ENCODE measurements at regions not wholly inside any gene's neighbourhood (a gene's known extent, or its start where the extent isn't known, plus 50 kb on each side); places are given as distances from the start of the nearest gene placed in this dataset.
"Not testable (repeated sequence)": the region's sequence is repeated elsewhere in the genome, so short reads cannot be mapped to it uniquely, and the experiment has no call there.

GRCh38 chr3:144957398-144958101, 985.9 kb downstream of the DIPK2A start:
- H3K27ac ChIP-seq: no peak overlapping the region
- H3K27me3 ChIP-seq: no peaks in the 10 kb centered on the region
- no peaks in the 10 kb centered on the region for H3K9me3 ChIP-seq
- no peaks in the 10 kb centered on the region for H3K4me1 ChIP-seq
- intact Hi-C loops (cut with DNase I): no loop called here
- H3K36me3 ChIP-seq: no peaks in the 10 kb centered on the region
- H3K4me3 ChIP-seq: no peak overlapping the region
- DNase-seq (ENCODE audit: extremely low spot score in 2 of 2): no peak
- TF ChIP-seq POLR2AphosphoS5 (IDR thresholded peaks at IDR 0.05; ENCODE audit: insufficient read depth in 1 of 2, low read depth in 1 of 2): no peak
- no peak for TF ChIP-seq CTCF (IDR thresholded peaks at IDR 0.05)
- TF ChIP-seq POLR2A (IDR thresholded peaks at IDR 0.05): no peak

GRCh38 chr3:144963810-144964209, 992.2 kb downstream of the DIPK2A start:
- Histone ChIP-seq H3K4me1 (no peaks in the 10 kb centered on the region), H3K27me3 (no peaks in the 10 kb centered on the region), H3K4me3 (no peak overlapping the region), H3K9me3 (no peaks in the 10 kb centered on the region), H3K27ac (no peak overlapping the region), H3K36me3 (no peaks in the 10 kb centered on the region)
- TF ChIP-seq POLR2A (IDR thresholded peaks at IDR 0.05) (no peak), POLR2AphosphoS5 (IDR thresholded peaks at IDR 0.05; ENCODE audit: insufficient read depth in 1 of 2, low read depth in 1 of 2) (no peak), CTCF (IDR thresholded peaks at IDR 0.05) (no peak)
- intact Hi-C loops (cut with DNase I): no loop called here
- DNase-seq (ENCODE audit: extremely low spot score in 2 of 2): no peak

- no peaks in the 10 kb centered on the region for H3K36me3 ChIP-seq
- TF ChIP-seq POLR2A (IDR thresholded peaks at IDR 0.05) (no peak), CTCF (IDR thresholded peaks at IDR 0.05) (no peak), POLR2AphosphoS5 (IDR thresholded peaks at IDR 0.05; ENCODE audit: insufficient read depth in 1 of 2, low read depth in 1 of 2) (no peak)
- no peak for DNase-seq (ENCODE audit: extremely low spot score in 2 of 2)
- H3K9me3 ChIP-seq: no peaks in the 10 kb centered on the region
- intact Hi-C loops (cut with DNase I): no loop called here
- no peaks in the 10 kb centered on the region for H3K27me3 ChIP-seq
- no peak overlapping the region for H3K4me3 ChIP-seq
- no peak overlapping the region for H3K27ac ChIP-seq
- H3K4me1 ChIP-seq: no peaks in the 10 kb centered on the region
These were observed 994.9 kb downstream of the DIPK2A start for GRCh38 chr3:144966560-144966959.

GRCh38 chr3:144968750-144969350, 997.2 kb downstream of the DIPK2A start:
- no peak overlapping the region for H3K27ac ChIP-seq
- intact Hi-C loops (cut with DNase I): no loop called here
- TF ChIP-seq POLR2A (IDR thresholded peaks at IDR 0.05) (no peak), CTCF (IDR thresholded peaks at IDR 0.05) (no peak), POLR2AphosphoS5 (IDR thresholded peaks at IDR 0.05; ENCODE audit: insufficient read depth in 1 of 2, low read depth in 1 of 2) (no peak)

GRCh38 chr3:144984481-144984880, 1012.9 kb downstream of the DIPK2A start:
- H3K27ac ChIP-seq; intact Hi-C loops (cut with DNase I); H3K36me3 ChIP-seq; H3K4me3 ChIP-seq; H3K9me3 ChIP-seq; H3K27me3 ChIP-seq; H3K4me1 ChIP-seq; DNase-seq (ENCODE audit: extremely low spot score in 2 of 2): not testable (repeated sequence)

More at GRCh38 chr3:144968750-144969350, 997.2 kb downstream of the DIPK2A start:
- no peaks in the 10 kb centered on the region for H3K4me1 ChIP-seq
- no peaks in the 10 kb centered on the region for H3K27me3 ChIP-seq
- H3K9me3 ChIP-seq: no peaks in the 10 kb centered on the region
- no peak for DNase-seq (ENCODE audit: extremely low spot score in 2 of 2)
- H3K4me3 ChIP-seq: no peak overlapping the region
- no peaks in the 10 kb centered on the region for H3K36me3 ChIP-seq
